Ascending aorta (tissue), 2 donors: ENCODE measurements at regions not wholly inside any gene's neighbourhood (a gene's known extent, or its start where the extent isn't known, plus 50 kb on each side); places are given as distances from the start of the nearest gene placed in this dataset.

Experiments used
- DNase-seq, 2 donors: peaks; one replicate each; pipeline ENCODE4 v3.0.0-alpha.2; 2019; ENCODE audit warnings: low spot score in 2 of 2
- H3K27ac ChIP-seq, 2 donors: fragments of 200-600 bp; sonication (generic); one replicate each; pipeline ENCODE4 v1.5.1; 2016 to 2017; ENCODE audit warnings: mild to moderate bottlenecking in 1 of 2
- H3K27me3 ChIP-seq: fragments of 200-600 bp; sonication (generic); one replicate; pipeline ENCODE4 v1.5.1; 2017
- H3K36me3 ChIP-seq, 2 donors: fragments of 200-600 bp; sonication (generic); one replicate each; pipeline ENCODE4 v1.5.1; 2016
- H3K4me1 ChIP-seq, 2 donors: fragments of 200-600 bp; sonication (generic); one replicate each; pipeline ENCODE4 v1.5.1; 2016 to 2017; ENCODE audit warnings: mild to moderate bottlenecking in 1 of 2
- H3K4me3 ChIP-seq, 2 donors: fragments of 200-600 bp; sonication (generic); one replicate each; pipeline ENCODE4 v1.5.1; 2016 to 2017; ENCODE audit warnings: mild to moderate bottlenecking in 1 of 2
- H3K9me3 ChIP-seq, 2 donors: fragments of 200-600 bp; sonication (generic); one replicate each; pipeline ENCODE4 v1.5.1; 2016
- CTCF ChIP-seq, 3 experiments: fragments of 200-600 bp in 2 of 3; fragments of 450-650 bp in 1 of 3; sonication (generic) in 2 of 3; IDR thresholded peaks; one replicate each; pipeline ENCODE4 v1.5.1; 2016 to 2019; ENCODE audit warnings: antibody characterized with exemption in 3 of 3, mild to moderate bottlenecking in 1 of 3, moderate library complexity in 1 of 3
- intact Hi-C: fragments of 100-400 bp; cut with DNase I; formaldehyde crosslinking; loops from one replicate; pipeline ENCODE4 v1.15.1; 2023

DNA sequence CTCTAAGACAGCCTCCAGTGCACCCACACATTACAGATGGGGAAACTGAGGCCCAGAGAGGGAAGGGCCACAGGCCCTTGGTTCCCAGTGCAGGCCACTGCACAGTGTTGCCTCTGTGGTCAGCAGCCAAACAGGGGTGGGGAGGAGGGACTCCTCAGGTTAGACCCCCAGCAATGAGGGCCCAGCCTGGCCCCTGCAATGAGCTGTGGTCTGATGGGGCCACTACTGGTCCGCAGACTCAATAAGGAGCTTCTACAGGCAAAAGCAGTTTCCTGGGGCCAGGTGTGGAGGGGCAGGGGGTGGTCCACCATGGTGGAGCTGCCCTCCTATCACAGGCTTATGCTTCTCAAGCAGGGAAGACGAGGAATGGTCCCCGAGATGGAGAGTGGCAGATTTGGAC is 87.6 kb downstream of the HS1BP3 start:
- H3K9me3 ChIP-seq: no peaks in the 10 kb centered on the region
- H3K36me3 ChIP-seq: no peaks in the 10 kb centered on the region
- H3K27ac ChIP-seq: no peak overlapping the region
- H3K4me3 ChIP-seq: no peak overlapping the region
- H3K4me1 ChIP-seq: peaks cover under 1 to 4% of the 10 kb centered on the region in 2 donors
- no peak for DNase-seq
- H3K27me3 ChIP-seq: no peaks in the 10 kb centered on the region
- intact Hi-C loops: loop anchor here (5.0 kb wide), 1 partner anchor 36 kb away; no protein-coding TSS in a partner anchor
- no peak for TF ChIP-seq CTCF (IDR thresholded peaks at IDR 0.05)

DNA sequence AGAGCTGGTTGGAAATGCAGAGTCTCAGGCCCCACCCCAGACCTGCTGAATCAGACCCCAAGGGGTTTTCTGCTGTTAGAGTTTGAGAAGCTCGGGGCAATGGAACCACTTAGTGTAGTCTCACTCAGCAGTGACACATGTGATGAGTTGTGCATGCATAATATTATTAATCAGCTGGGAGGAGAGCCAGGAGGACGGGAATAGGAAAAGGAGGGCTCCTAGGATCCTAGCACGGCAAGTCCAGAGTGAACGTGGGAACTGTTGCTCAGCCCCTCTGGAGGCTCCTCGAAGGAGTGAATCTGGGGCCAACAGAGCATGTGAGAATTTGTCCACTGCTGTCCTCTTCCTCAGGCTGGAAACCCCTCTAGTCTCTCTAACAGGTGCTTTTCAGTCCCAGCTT is 87.1 kb downstream of the HS1BP3 start:
- Histone ChIP-seq H3K27ac (no peak overlapping the region), H3K9me3 (no peaks in the 10 kb centered on the region), H3K36me3 (no peaks in the 10 kb centered on the region), H3K27me3 (no peaks in the 10 kb centered on the region), H3K4me3 (no peak overlapping the region), H3K4me1 (peaks cover 3 to 6% of the 10 kb centered on the region in 2 donors)
- no peak for TF ChIP-seq CTCF (IDR thresholded peaks at IDR 0.05)
- no peak for DNase-seq
- intact Hi-C loops: loop anchor here (5.0 kb wide), 1 partner anchor 37 kb away; no protein-coding TSS in a partner anchor

- H3K4me1 ChIP-seq: peaks cover 3 to 8% of the 10 kb centered on the region in 2 donors
- H3K27ac ChIP-seq: no peak overlapping the region
Observed at GRCh38 chr2:20565101-20565622, 85.7 kb downstream of the HS1BP3 start.

DNA sequence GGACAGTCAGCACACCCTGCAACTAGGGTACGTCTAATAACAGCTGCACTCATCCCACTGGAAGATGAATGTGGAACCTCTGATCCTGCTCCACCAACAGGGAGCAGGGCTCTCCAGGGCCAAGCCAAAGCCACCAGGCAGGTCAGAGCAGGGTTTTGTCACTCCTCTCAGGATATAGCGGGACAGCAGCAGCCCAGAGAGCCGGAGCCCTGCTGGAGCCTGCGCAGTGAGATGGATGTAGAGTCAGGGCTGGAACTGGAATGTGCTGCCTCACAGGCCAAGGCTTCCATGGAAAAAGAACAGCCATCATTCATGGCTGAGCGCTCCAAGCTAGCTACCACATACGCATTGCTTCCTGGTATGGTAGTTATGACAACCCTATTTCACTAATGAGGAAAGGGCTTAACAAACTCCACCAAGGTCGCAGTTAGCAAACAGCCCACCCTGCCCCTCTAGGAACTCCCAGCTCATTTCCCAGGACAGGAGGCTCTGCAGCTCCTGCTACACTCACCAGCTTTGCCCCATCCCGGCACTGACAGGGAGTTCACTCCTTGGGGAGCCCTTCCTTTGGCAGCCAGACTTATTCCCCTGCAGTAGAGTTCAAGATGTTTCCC is 85.2 kb downstream of the HS1BP3 start:
- Histone ChIP-seq H3K9me3 (no peaks in the 10 kb centered on the region), H3K4me3 (no peak overlapping the region), H3K4me1 (peaks cover 3 to 8% of the 10 kb centered on the region in 2 donors), H3K27ac (no peak overlapping the region), H3K36me3 (no peaks in the 10 kb centered on the region), H3K27me3 (no peaks in the 10 kb centered on the region)
- intact Hi-C loops: no loop called here
- no peak for TF ChIP-seq CTCF (IDR thresholded peaks at IDR 0.05)
- DNase-seq: no peak

More at GRCh38 chr2:20565101-20565622, 85.7 kb downstream of the HS1BP3 start:
- H3K36me3 ChIP-seq: no peaks in the 10 kb centered on the region
- H3K9me3 ChIP-seq: no peaks in the 10 kb centered on the region
- H3K4me3 ChIP-seq: no peak overlapping the region
- TF ChIP-seq CTCF (IDR thresholded peaks at IDR 0.05): no peak
- H3K27me3 ChIP-seq: no peaks in the 10 kb centered on the region
- DNase-seq: no peak
- intact Hi-C loops: no loop called here

GRCh38 chr2:20566331-20566730 is 84.6 kb downstream of the HS1BP3 start:
- intact Hi-C loops: no loop called here
- Histone ChIP-seq H3K27me3 (no peaks in the 10 kb centered on the region), H3K9me3 (no peaks in the 10 kb centered on the region), H3K36me3 (no peaks in the 10 kb centered on the region), H3K4me1 (peaks cover 3 to 8% of the 10 kb centered on the region in 2 donors), H3K27ac (no peak overlapping the region), H3K4me3 (no peak overlapping the region)
- TF ChIP-seq CTCF (IDR thresholded peaks at IDR 0.05): no peak
- no peak for DNase-seq
